GM21515 (cell line): ENCODE measurements at regions not wholly inside any gene's neighbourhood (a gene's known extent, or its start where the extent isn't known, plus 50 kb on each side); places are given as distances from the start of the nearest gene placed in this dataset.
"Not testable (repeated sequence)": the region's sequence is repeated elsewhere in the genome, so short reads cannot be mapped to it uniquely, and the experiment has no call there.

ENCODE experiments used
- ATAC-seq: cut with Tn5 transposase; IDR thresholded peaks from one replicate; pipeline ENCODE4 v1.9.1; 2021; ENCODE audit not compliant: unreplicated experiment

GRCh38 chr12:23236066-23236780, 611.3 kb downstream of the ETNK1 start:
- no peak for ATAC-seq

- no peak for ATAC-seq
Measured at GRCh38 chr12:23236811-23237210, 611.8 kb downstream of the ETNK1 start.

GRCh38 chr12:23238190-23238589, 613.2 kb downstream of the ETNK1 start:
- ATAC-seq: no peak

- no peak for ATAC-seq
Measured at GRCh38 chr12:23238957-23239356, 614.0 kb downstream of the ETNK1 start.

GRCh38 chr12:23245186-23245585, 620.2 kb downstream of the ETNK1 start:
- no peak for ATAC-seq

- no peak for ATAC-seq
Measured at GRCh38 chr12:23253191-23253590, 628.2 kb downstream of the ETNK1 start.

GRCh38 chr12:23253910-23254309, 628.9 kb downstream of the ETNK1 start:
- not testable (repeated sequence) for ATAC-seq

GRCh38 chr12:23259558-23259957, 634.6 kb downstream of the ETNK1 start:
- ATAC-seq: no peak

- no peak for ATAC-seq
Measured at GRCh38 chr12:23262670-23263069, 637.7 kb downstream of the ETNK1 start.

GRCh38 chr12:23277831-23278230, 652.9 kb downstream of the ETNK1 start:
- no peak for ATAC-seq

- no peak for ATAC-seq
Measured at GRCh38 chr12:23281295-23281694, 656.3 kb downstream of the ETNK1 start.

GRCh38 chr12:23282701-23283100, 657.7 kb downstream of the ETNK1 start:
- ATAC-seq: no peak

- ATAC-seq: not testable (repeated sequence)
Measured at GRCh38 chr12:23285764-23286530, 661.0 kb downstream of the ETNK1 start.

- ATAC-seq: no peak
Measured at GRCh38 chr12:23290627-23291330, 658.7 kb downstream of the SOX5 start.

- no peak for ATAC-seq
Measured at GRCh38 chr12:23303220-23303619, 646.2 kb downstream of the SOX5 start.

GRCh38 chr12:23303821-23304220, 645.6 kb downstream of the SOX5 start:
- ATAC-seq: no peak

- ATAC-seq: no peak
Measured at GRCh38 chr12:23333938-23334337, 615.5 kb downstream of the SOX5 start.

GRCh38 chr12:23335593-23335992, 613.9 kb downstream of the SOX5 start:
- no peak for ATAC-seq

GRCh38 chr12:23337213-23337612, 612.3 kb downstream of the SOX5 start:
- no peak for ATAC-seq

- no peak for ATAC-seq
Measured at GRCh38 chr12:23340351-23340750, 609.1 kb downstream of the SOX5 start.

- no peak for ATAC-seq
Measured at GRCh38 chr12:23342407-23342806, 607.1 kb downstream of the SOX5 start.

GRCh38 chr12:23349564-23349963, 599.9 kb downstream of the SOX5 start:
- ATAC-seq: no peak
